BLaER1 treated with 17β-estradiol and CSF1 and Interleukin-3, amounts not matched to agents 10 nM and 100 nM (cell line): ENCODE measurements at regions not wholly inside any gene's neighbourhood (a gene's known extent, or its start where the extent isn't known, plus 50 kb on each side); places are given as distances from the start of the nearest gene placed in this dataset.

Experiments
- H3K27ac ChIP-seq, 11 experiments: shearing (Covaris generic); formaldehyde crosslinking; 2 replicates each; pipeline ENCODE4 v1.8.1; 2022
- H3K27me3 ChIP-seq, 11 experiments: shearing (Covaris generic); formaldehyde crosslinking; 2 replicates each; pipeline ENCODE4 v1.8.1; 2022
- H3K36me3 ChIP-seq, 11 experiments: shearing (Covaris generic); formaldehyde crosslinking; 2 replicates each; pipeline ENCODE4 v1.8.1; 2022
- H3K4me1 ChIP-seq, 10 experiments: shearing (Covaris generic); formaldehyde crosslinking; 2 replicates each; pipeline ENCODE4 v1.8.1; 2022
- H3K4me2 ChIP-seq, 11 experiments: shearing (Covaris generic); formaldehyde crosslinking; 2 replicates each; pipeline ENCODE4 v1.8.1; 2022
- H3K4me3 ChIP-seq, 10 experiments: shearing (Covaris generic); formaldehyde crosslinking; 2 replicates each; pipeline ENCODE4 v1.8.1; 2022
- H3K9ac ChIP-seq, 11 experiments: shearing (Covaris generic); formaldehyde crosslinking; 2 replicates each; pipeline ENCODE4 v1.8.1; 2022
- H3K9me3 ChIP-seq, 11 experiments: shearing (Covaris generic); formaldehyde crosslinking; replicated peaks in 1 of 11; 2 replicates each; pipeline ENCODE4 v1.8.1; 2022
- H4K20me1 ChIP-seq, 11 experiments: shearing (Covaris generic); formaldehyde crosslinking; 2 replicates each; pipeline ENCODE4 v1.8.1; 2022
- Cebpa-rat ChIP-seq, 11 experiments: shearing (Covaris generic); IDR thresholded peaks; 2 replicates each; pipeline ENCODE4 v1.8.1; 2022

GRCh38 chr13:60893801-60894200 lies 496.8 kb downstream of the TDRD3 start:
- no peaks in the 10 kb centered on the region for H3K9me3 ChIP-seq
- H3K4me3 ChIP-seq = no peak overlapping the region
- no peak for TF ChIP-seq Cebpa-rat (IDR thresholded peaks at IDR 0.05)
- no peak overlapping the region for H3K27ac ChIP-seq
- H3K27me3 ChIP-seq = no peaks in the 10 kb centered on the region
- no peak overlapping the region for H3K4me2 ChIP-seq
- H3K36me3 ChIP-seq = no peaks in the 10 kb centered on the region
- H3K4me1 ChIP-seq = no peaks in the 10 kb centered on the region
- no peak overlapping the region for H3K9ac ChIP-seq
- no peaks in the 10 kb centered on the region for H4K20me1 ChIP-seq

- Histone ChIP-seq H3K36me3 (no peaks in the 10 kb centered on the region), H4K20me1 (no peaks in the 10 kb centered on the region), H3K9me3 (no peaks in the 10 kb centered on the region), H3K4me1 (peaks cover 0 to 12% (median 8%) of the 10 kb centered on the region in 10 experiments; a peak in 12 of 20 replicates), H3K27me3 (no peaks in the 10 kb centered on the region), H3K4me3 (no peak overlapping the region), H3K4me2 (peak overlapping the region in 7 of 11 experiments; percentile 8 to 49 (median 33); a peak in 9 of 22 replicates), H3K9ac (no peak overlapping the region), H3K27ac (peak overlapping the region in 3 of 11 experiments; percentile 18 to 36 (median 21); a peak in 6 of 22 replicates)
- peak in 2 of 11 experiments; percentile 10 to 29; a peak in 2 of 22 replicates for TF ChIP-seq Cebpa-rat (IDR thresholded peaks at IDR 0.05)
Observed at GRCh38 chr13:60887711-60888110, 490.7 kb downstream of the TDRD3 start.

GRCh38 chr13:60881507-60881906 lies 484.5 kb downstream of the TDRD3 start:
- H4K20me1 ChIP-seq = no peaks in the 10 kb centered on the region
- no peaks in the 10 kb centered on the region for H3K27me3 ChIP-seq
- H3K4me1 ChIP-seq = no peaks in the 10 kb centered on the region
- no peak overlapping the region for H3K27ac ChIP-seq
- no peak overlapping the region for H3K4me2 ChIP-seq
- TF ChIP-seq Cebpa-rat (IDR thresholded peaks at IDR 0.05) = no peak
- H3K4me3 ChIP-seq = no peak overlapping the region
- 0 out of 22 replicates have a peak, but pooled peaks cover 0 to 5% (median 0%) of the 10 kb centered on the region in 11 experiments for H3K9me3 ChIP-seq
- no peaks in the 10 kb centered on the region for H3K36me3 ChIP-seq
- no peak overlapping the region for H3K9ac ChIP-seq

GRCh38 chr13:60873116-60873515 lies 476.1 kb downstream of the TDRD3 start:
- Histone ChIP-seq H4K20me1 (no peaks in the 10 kb centered on the region), H3K4me2 (peak overlapping the region in 7 of 11 experiments; percentile 24 to 55 (median 41); a peak in 13 of 22 replicates), H3K36me3 (no peaks in the 10 kb centered on the region), H3K4me3 (no peak overlapping the region), H3K9ac (no peak overlapping the region), H3K27me3 (no peaks in the 10 kb centered on the region), H3K9me3 (peaks cover 0 to 12% (median 3%) of the 10 kb centered on the region in 11 experiments; a peak in 6 of 22 replicates), H3K27ac (no peak overlapping the region), H3K4me1 (peaks cover 0 to 21% (median 7%) of the 10 kb centered on the region in 10 experiments; a peak in 10 of 20 replicates)
- TF ChIP-seq Cebpa-rat (IDR thresholded peaks at IDR 0.05) = no peak

- Histone ChIP-seq H3K27me3 (no peaks in the 10 kb centered on the region), H3K27ac (no peak overlapping the region), H3K9me3 (peaks cover 9 to 25% (median 18%) of the 10 kb centered on the region in 11 experiments; a peak in 21 of 22 replicates), H3K4me2 (peak overlapping the region in 4 of 11 experiments; percentile 3 to 40 (median 24); a peak in 6 of 22 replicates), H3K36me3 (no peaks in the 10 kb centered on the region), H3K4me1 (peaks cover 0 to 21% (median 7%) of the 10 kb centered on the region in 10 experiments; a peak in 10 of 20 replicates), H4K20me1 (no peaks in the 10 kb centered on the region), H3K9ac (no peak overlapping the region), H3K4me3 (no peak overlapping the region)
- no peak for TF ChIP-seq Cebpa-rat (IDR thresholded peaks at IDR 0.05)
Observed at GRCh38 chr13:60869941-60870613, 473.1 kb downstream of the TDRD3 start.

GRCh38 chr13:60869225-60869624 lies 472.2 kb downstream of the TDRD3 start:
- Histone ChIP-seq H3K36me3 (no peaks in the 10 kb centered on the region), H4K20me1 (no peaks in the 10 kb centered on the region), H3K27me3 (no peaks in the 10 kb centered on the region), H3K9me3 (peaks cover 9 to 26% (median 21%) of the 10 kb centered on the region in 11 experiments; a peak in 21 of 22 replicates), H3K4me3 (no peak overlapping the region), H3K9ac (no peak overlapping the region), H3K27ac (no peak overlapping the region), H3K4me1 (peaks cover 0 to 21% (median 7%) of the 10 kb centered on the region in 10 experiments; a peak in 10 of 20 replicates), H3K4me2 (no peak overlapping the region)
- no peak for TF ChIP-seq Cebpa-rat (IDR thresholded peaks at IDR 0.05)

- Histone ChIP-seq H3K4me2 (no peak overlapping the region), H3K4me1 (no peaks in the 10 kb centered on the region), H3K9me3 (peaks cover 9 to 26% (median 16%) of the 10 kb centered on the region in 11 experiments; a peak in 19 of 22 replicates), H3K36me3 (no peaks in the 10 kb centered on the region), H3K9ac (no peak overlapping the region), H3K27ac (no peak overlapping the region), H3K4me3 (no peak overlapping the region), H4K20me1 (no peaks in the 10 kb centered on the region), H3K27me3 (no peaks in the 10 kb centered on the region)
- no peak for TF ChIP-seq Cebpa-rat (IDR thresholded peaks at IDR 0.05)
Observed at GRCh38 chr13:60862036-60862435, 465.0 kb downstream of the TDRD3 start.

GRCh38 chr13:60857698-60858097 lies 460.7 kb downstream of the TDRD3 start:
- Histone ChIP-seq H3K9me3 (peaks cover 10 to 14% (median 12%) of the 10 kb centered on the region in 11 experiments), H3K9ac (no peak overlapping the region), H3K4me3 (no peak overlapping the region), H3K4me2 (no peak overlapping the region), H3K36me3 (no peaks in the 10 kb centered on the region), H3K27ac (no peak overlapping the region), H3K4me1 (no peaks in the 10 kb centered on the region), H3K27me3 (no peaks in the 10 kb centered on the region), H4K20me1 (no peaks in the 10 kb centered on the region)
- TF ChIP-seq Cebpa-rat (IDR thresholded peaks at IDR 0.05) = no peak

- no peak overlapping the region for H3K9ac ChIP-seq
- H4K20me1 ChIP-seq = no peaks in the 10 kb centered on the region
- no peaks in the 10 kb centered on the region for H3K4me1 ChIP-seq
- H3K36me3 ChIP-seq = no peaks in the 10 kb centered on the region
- H3K9me3 ChIP-seq = peaks cover 19 to 28% (median 26%) of the 10 kb centered on the region in 11 experiments
- TF ChIP-seq Cebpa-rat (IDR thresholded peaks at IDR 0.05) = no peak
- no peaks in the 10 kb centered on the region for H3K27me3 ChIP-seq
- H3K27ac ChIP-seq = no peak overlapping the region
- H3K4me3 ChIP-seq = no peak overlapping the region
- H3K4me2 ChIP-seq = no peak overlapping the region
Observed at GRCh38 chr13:60852886-60853285, 455.9 kb downstream of the TDRD3 start.

GRCh38 chr13:60851378-60851777 lies 454.4 kb downstream of the TDRD3 start:
- peaks cover 35 to 42% (median 39%) of the 10 kb centered on the region in 11 experiments for H3K9me3 ChIP-seq
- no peak overlapping the region for H3K4me2 ChIP-seq
- no peak overlapping the region for H3K9ac ChIP-seq
- no peaks in the 10 kb centered on the region for H3K4me1 ChIP-seq
- no peaks in the 10 kb centered on the region for H3K36me3 ChIP-seq
- H3K4me3 ChIP-seq = no peak overlapping the region
- no peaks in the 10 kb centered on the region for H4K20me1 ChIP-seq
- H3K27me3 ChIP-seq = no peaks in the 10 kb centered on the region
- no peak overlapping the region for H3K27ac ChIP-seq
- no peak for TF ChIP-seq Cebpa-rat (IDR thresholded peaks at IDR 0.05)
